ENCODE measurements at regions not wholly inside any gene's neighbourhood (a gene's known extent, or its start where the extent isn't known, plus 50 kb on each side); places are given as distances from the start of the nearest gene placed in this dataset.

GRCh38 chr3:34238407-34238806 is 440.0 kb downstream of the PDCD6IP start:
- TF ChIP-seq POLR2A (IDR thresholded peaks at IDR 0.05) (no peak), CTCF (IDR thresholded peaks at IDR 0.05) (no peak)
- 69 to 74% methylated on average over 1 of the region's 1 CpG for WGBS, 2 donors
- no peak for DNase-seq (ENCODE audit: low spot score in 2 of 2)
- intact Hi-C loops (cut with DNase I; ENCODE audit: low total_unique reads): no loop called here
- H3K4me3 ChIP-seq (ENCODE audit: low read depth, poor library complexity, severe bottlenecking): no peak overlapping the region

GRCh38 chr3:34239287-34239686 is 440.9 kb downstream of the PDCD6IP start:
- DNase-seq (ENCODE audit: low spot score in 2 of 2): no peak
- no peak overlapping the region for H3K4me3 ChIP-seq (ENCODE audit: low read depth, poor library complexity, severe bottlenecking)
- WGBS, 2 donors: 87 to 91% methylated on average over 4 of the region's 4 CpGs
- intact Hi-C loops (cut with DNase I; ENCODE audit: low total_unique reads): no loop called here
- TF ChIP-seq POLR2A (IDR thresholded peaks at IDR 0.05): no peak
- no peak for TF ChIP-seq CTCF (IDR thresholded peaks at IDR 0.05)

GRCh38 chr3:34239875-34240274 is 441.4 kb downstream of the PDCD6IP start:
- no peak for DNase-seq (ENCODE audit: low spot score in 2 of 2)
- intact Hi-C loops (cut with DNase I; ENCODE audit: low total_unique reads): no loop called here
- TF ChIP-seq CTCF (IDR thresholded peaks at IDR 0.05) (no peak), POLR2A (IDR thresholded peaks at IDR 0.05) (no peak)
- H3K4me3 ChIP-seq (ENCODE audit: low read depth, poor library complexity, severe bottlenecking): no peak overlapping the region

- DNase-seq (ENCODE audit: low spot score in 2 of 2): no peak
- TF ChIP-seq CTCF (IDR thresholded peaks at IDR 0.05) (no peak), POLR2A (IDR thresholded peaks at IDR 0.05) (no peak)
- WGBS, 2 donors: 57 to 60% methylated on average over 1 of the region's 1 CpG
- intact Hi-C loops (cut with DNase I; ENCODE audit: low total_unique reads): no loop called here
- no peak overlapping the region for H3K4me3 ChIP-seq (ENCODE audit: low read depth, poor library complexity, severe bottlenecking)
Measured at GRCh38 chr3:34247401-34247800, 449.0 kb downstream of the PDCD6IP start.

- WGBS, 2 donors: 91 to 96% methylated on average over 2 of the region's 2 CpGs
- intact Hi-C loops (cut with DNase I; ENCODE audit: low total_unique reads): no loop called here
- H3K4me3 ChIP-seq (ENCODE audit: low read depth, poor library complexity, severe bottlenecking): no peak overlapping the region
- DNase-seq (ENCODE audit: low spot score in 2 of 2): no peak
- no peak for TF ChIP-seq POLR2A (IDR thresholded peaks at IDR 0.05)
- TF ChIP-seq CTCF (IDR thresholded peaks at IDR 0.05): no peak
Measured at GRCh38 chr3:34248352-34248751, 449.9 kb downstream of the PDCD6IP start.

GRCh38 chr3:34254285-34254684 is 455.9 kb downstream of the PDCD6IP start:
- WGBS, 2 donors: 66% methylated on average over 2 of the region's 2 CpGs
- no peak for DNase-seq (ENCODE audit: low spot score in 2 of 2)
- intact Hi-C loops (cut with DNase I; ENCODE audit: low total_unique reads): no loop called here
- H3K4me3 ChIP-seq (ENCODE audit: low read depth, poor library complexity, severe bottlenecking): no peak overlapping the region
- no peak for TF ChIP-seq POLR2A (IDR thresholded peaks at IDR 0.05)
- no peak for TF ChIP-seq CTCF (IDR thresholded peaks at IDR 0.05)

All from lower leg skin (tissue), 4 donors.